Smooth muscle cell (in vitro differentiated cells): ENCODE measurements at regions not wholly inside any gene's neighbourhood (a gene's known extent, or its start where the extent isn't known, plus 50 kb on each side); places are given as distances from the start of the nearest gene placed in this dataset. TPM values are rescaled to one million over a fixed set of nuclear protein-coding genes. Genes with fewer than 3 reads are reported as not detected.
"Not testable (repeated sequence)": the region's sequence is repeated elsewhere in the genome, so short reads cannot be mapped to it uniquely, and the experiment has no call there.

ENCODE experiments used
- DNase-seq: peaks from one replicate; lab custom pipeline; 2025; ENCODE audit not compliant: unreplicated experiment; lab: John Stamatoyannopoulos, UW
- H2AFZ ChIP-seq: fragments of 200-600 bp; sonication (generic); 2 replicates; pipeline ENCODE4 v1.6.0; 2016; ENCODE audit warnings: antibody characterized with exemption, low read depth, mild to moderate bottlenecking
- H3F3A ChIP-seq: fragments of 200-600 bp; sonication (generic); 2 replicates; pipeline ENCODE4 v1.6.0; 2017; ENCODE audit warnings: antibody characterized with exemption, low read depth
- H3K27ac ChIP-seq: fragments of 200-600 bp; sonication (generic); 2 replicates; pipeline ENCODE4 v1.5.1; 2016; ENCODE audit warnings: low read depth, mild to moderate bottlenecking
- H3K27me3 ChIP-seq: fragments of 200-600 bp; sonication (generic); 2 replicates; pipeline ENCODE4 v1.6.1; 2016; ENCODE audit warnings: low read depth, mild to moderate bottlenecking
- H3K36me3 ChIP-seq: fragments of 200-600 bp; sonication (generic); 2 replicates; pipeline ENCODE4 v1.5.1; 2016; ENCODE audit warnings: low read depth
- H3K4me1 ChIP-seq: fragments of 200-600 bp; sonication (generic); 2 replicates; pipeline ENCODE4 v1.5.1; 2016; ENCODE audit warnings: low read depth
- H3K4me2 ChIP-seq: fragments of 200-600 bp; sonication (generic); 2 replicates; pipeline ENCODE4 v1.6.0; 2016; ENCODE audit warnings: mild to moderate bottlenecking
- H3K4me3 ChIP-seq: fragments of 200-600 bp; sonication (generic); 2 replicates; pipeline ENCODE4 v1.5.1; 2016; ENCODE audit warnings: mild to moderate bottlenecking
- H3K79me2 ChIP-seq: fragments of 200-600 bp; sonication (generic); 2 replicates; pipeline ENCODE4 v1.6.0; 2016; ENCODE audit warnings: low read depth, mild to moderate bottlenecking
- H3K9ac ChIP-seq: fragments of 200-600 bp; sonication (generic); 2 replicates; pipeline ENCODE4 v1.6.0; 2016; ENCODE audit warnings: low read depth
- H3K9me3 ChIP-seq: fragments of 200-600 bp; sonication (generic); replicated peaks from 2 replicates; pipeline ENCODE4 v1.5.1; 2016; ENCODE audit warnings: low read depth
- H4K20me1 ChIP-seq: fragments of 200-600 bp; sonication (generic); 2 replicates; pipeline ENCODE4 v1.6.0; 2016; ENCODE audit warnings: low read depth
- WGBS: methylation state at CpG from one replicate; pipeline ENCODE4 v1.1.7; 2016; ENCODE audit warnings: low lambda C conversion rate; 5-methylcytosine and 5-hydroxymethylcytosine counted together
- small RNA-seq: library from RNA; depleted of rRNA; stranded (forward); fragments of <200 nt; gene quantifications from one replicate; pipeline ENCODE3, GENCODE V24; 2014

GRCh38 chr4:118631321-118632050 lies 53.7 kb upstream of the METTL14 start:
- H3F3A ChIP-seq, DNase-seq, H3K9ac ChIP-seq, H3K9me3 ChIP-seq, H3K79me2 ChIP-seq, H3K36me3 ChIP-seq, H3K4me1 ChIP-seq, H2AFZ ChIP-seq, H3K27ac ChIP-seq, H3K4me3 ChIP-seq, H4K20me1 ChIP-seq, H3K4me2 ChIP-seq, H3K27me3 ChIP-seq: not testable (repeated sequence)
- WGBS = 96% methylated on average over 11 of the region's 11 CpGs

DNA sequence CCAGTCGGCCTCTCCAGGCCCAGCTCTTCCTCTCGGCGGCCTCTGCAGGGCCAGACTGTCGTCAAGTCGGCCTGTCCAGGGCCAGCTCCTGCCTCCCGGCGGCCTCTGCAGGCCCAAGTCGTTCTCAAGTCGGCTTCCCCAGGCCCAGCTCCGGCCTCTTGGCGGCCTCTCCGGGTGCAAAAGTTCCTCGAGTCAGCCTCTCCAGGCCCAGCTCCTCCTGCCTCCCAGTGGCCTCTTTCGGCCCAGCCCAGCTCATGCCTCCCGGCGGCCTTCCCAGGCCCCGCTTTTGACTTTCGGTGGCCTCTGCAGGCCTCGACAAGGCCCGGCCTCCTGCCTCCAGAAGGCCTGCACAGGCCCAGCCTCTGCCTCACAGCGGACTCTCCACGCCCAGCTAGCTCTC lies 51.7 kb upstream of the METTL14 start:
- H2AFZ ChIP-seq, DNase-seq, H3K4me1 ChIP-seq, H3K9me3 ChIP-seq, H3F3A ChIP-seq, H3K27ac ChIP-seq, H3K9ac ChIP-seq, H3K36me3 ChIP-seq, H4K20me1 ChIP-seq, H3K4me2 ChIP-seq, H3K27me3 ChIP-seq, H3K79me2 ChIP-seq, H3K4me3 ChIP-seq: not testable (repeated sequence)
- 96% methylated on average over 22 of the region's 22 CpGs for WGBS

DNA sequence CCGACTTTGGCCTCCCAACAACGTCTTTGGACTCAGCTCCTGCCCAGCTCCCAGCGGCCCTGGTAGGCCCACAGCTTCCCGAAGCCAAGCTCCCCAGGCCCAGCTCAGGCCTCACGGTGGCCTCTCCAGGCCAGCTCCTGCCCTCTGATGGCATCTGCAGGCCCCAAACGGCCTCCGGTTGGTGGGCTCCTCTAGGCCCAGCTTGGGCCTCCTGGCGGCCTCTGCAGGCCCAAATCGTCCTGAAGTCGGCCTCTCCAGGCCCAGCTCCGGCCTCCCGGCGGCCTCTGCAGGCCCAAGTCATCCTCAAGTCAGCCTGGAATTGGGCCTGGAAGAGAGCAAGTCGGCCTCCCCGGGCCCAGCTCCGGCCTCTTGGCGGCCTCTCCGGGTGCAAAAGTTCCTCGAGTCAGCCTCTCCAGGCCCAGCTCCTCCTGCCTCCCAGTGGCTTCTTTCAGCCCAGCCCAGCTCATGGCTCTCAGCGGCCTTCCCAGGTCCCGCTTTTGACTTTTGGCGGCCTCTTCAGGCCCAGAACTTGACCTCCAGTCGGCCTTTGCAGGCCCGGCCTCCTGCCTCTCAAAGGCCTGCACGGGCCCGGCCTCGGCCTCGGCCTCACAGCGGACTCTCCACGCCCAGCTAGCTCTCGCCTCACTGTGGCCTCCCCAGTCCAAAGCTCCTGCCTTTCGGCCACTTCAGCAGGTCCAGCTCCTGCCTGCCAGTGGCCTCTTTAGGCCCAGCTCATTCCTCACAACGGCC lies 50.9 kb upstream of the METTL14 start:
- not testable (repeated sequence) for H3K4me3 ChIP-seq, H3K9ac ChIP-seq, H3F3A ChIP-seq, DNase-seq, H3K4me2 ChIP-seq, H3K79me2 ChIP-seq, H4K20me1 ChIP-seq, H3K27ac ChIP-seq, H3K27me3 ChIP-seq, H3K36me3 ChIP-seq, H2AFZ ChIP-seq, H3K9me3 ChIP-seq, H3K4me1 ChIP-seq
- 96% methylated on average over 32 of the region's 33 CpGs for WGBS

Small RNAs in the stretch of these regions (small RNA-seq; reads per million reads assigned to genes)
- not detected for gene AC092670.1
- 0.11 reads per million for gene RNU6-1054P
